Gastrocnemius medialis (tissue), 4 donors: ENCODE measurements at regions not wholly inside any gene's neighbourhood (a gene's known extent, or its start where the extent isn't known, plus 50 kb on each side); places are given as distances from the start of the nearest gene placed in this dataset.

ENCODE experiments used
- POLR2A ChIP-seq, 2 donors: fragments of 450-650 bp; IDR thresholded peaks; one replicate each; pipeline ENCODE4 v1.6.1; 2017; ENCODE audit warnings: antibody characterized with exemption in 2 of 2, mild to moderate bottlenecking in 2 of 2, moderate library complexity in 2 of 2
- TF ChIP-seq, protein P1 (sequence below), 5 experiments: fragments of 450-650 bp in 3 of 5; fragments of 200-600 bp in 2 of 5; sonication (generic) in 2 of 5; IDR thresholded peaks in 4 of 5; conservative IDR thresholded peaks in 1 of 5; 1 replicate in 4 of 5; 2 replicates in 1 of 5; pipeline ENCODE4 v1.5.1; 2016 to 2019; ENCODE audit warnings: antibody characterized with exemption in 5 of 5, mild to moderate bottlenecking in 3 of 5, moderate library complexity in 3 of 5

- TF ChIP-seq, protein P1, sequence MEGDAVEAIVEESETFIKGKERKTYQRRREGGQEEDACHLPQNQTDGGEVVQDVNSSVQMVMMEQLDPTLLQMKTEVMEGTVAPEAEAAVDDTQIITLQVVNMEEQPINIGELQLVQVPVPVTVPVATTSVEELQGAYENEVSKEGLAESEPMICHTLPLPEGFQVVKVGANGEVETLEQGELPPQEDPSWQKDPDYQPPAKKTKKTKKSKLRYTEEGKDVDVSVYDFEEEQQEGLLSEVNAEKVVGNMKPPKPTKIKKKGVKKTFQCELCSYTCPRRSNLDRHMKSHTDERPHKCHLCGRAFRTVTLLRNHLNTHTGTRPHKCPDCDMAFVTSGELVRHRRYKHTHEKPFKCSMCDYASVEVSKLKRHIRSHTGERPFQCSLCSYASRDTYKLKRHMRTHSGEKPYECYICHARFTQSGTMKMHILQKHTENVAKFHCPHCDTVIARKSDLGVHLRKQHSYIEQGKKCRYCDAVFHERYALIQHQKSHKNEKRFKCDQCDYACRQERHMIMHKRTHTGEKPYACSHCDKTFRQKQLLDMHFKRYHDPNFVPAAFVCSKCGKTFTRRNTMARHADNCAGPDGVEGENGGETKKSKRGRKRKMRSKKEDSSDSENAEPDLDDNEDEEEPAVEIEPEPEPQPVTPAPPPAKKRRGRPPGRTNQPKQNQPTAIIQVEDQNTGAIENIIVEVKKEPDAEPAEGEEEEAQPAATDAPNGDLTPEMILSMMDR (IDR thresholded peaks at IDR 0.05 in 4 of 5, conservative IDR thresholded peaks at IDR 0.05 in 1 of 5), result no peak
- no peak for TF ChIP-seq POLR2A (IDR thresholded peaks at IDR 0.05)
These were observed 348.7 kb downstream of the CDH11 start for GRCh38 chr16:64773184-64773583.
